Activated CD8-positive, alpha-beta memory T cell treated with anti-CD3 and anti-CD28 coated beads for 36 hours (primary cell): ENCODE measurements at regions not wholly inside any gene's neighbourhood (a gene's known extent, or its start where the extent isn't known, plus 50 kb on each side); places are given as distances from the start of the nearest gene placed in this dataset.

Source experiments
- CTCF ChIA-PET: fragments of 350-600 bp; sonication (Branson Sonifier 250); formaldehyde crosslinking; loops from one replicate; lab custom pipeline; 2021; ENCODE audit warnings: antibody characterized with exemption; lab: Charles Lee
- POLR2A ChIA-PET: fragments of 350-600 bp; sonication (Branson Sonifier 250); formaldehyde crosslinking; loops from one replicate; lab custom pipeline; 2021; ENCODE audit warnings: antibody characterized with exemption; lab: Charles Lee

GRCh38 chr10:78866731-78867554, 201.8 kb upstream of the ZMIZ1 start:
- POLR2A ChIA-PET = no interaction called here
- CTCF ChIA-PET = no interaction called here

- POLR2A ChIA-PET = no interaction called here
Observed at GRCh38 chr10:78867555-78867939, 201.2 kb upstream of the ZMIZ1 start.

GRCh38 chr10:78868048-78868447, 200.7 kb upstream of the ZMIZ1 start:
- POLR2A ChIA-PET = no interaction called here
- CTCF ChIA-PET = no interaction called here

More at GRCh38 chr10:78867555-78867939, 201.2 kb upstream of the ZMIZ1 start:
- CTCF ChIA-PET = no interaction called here

DNA sequence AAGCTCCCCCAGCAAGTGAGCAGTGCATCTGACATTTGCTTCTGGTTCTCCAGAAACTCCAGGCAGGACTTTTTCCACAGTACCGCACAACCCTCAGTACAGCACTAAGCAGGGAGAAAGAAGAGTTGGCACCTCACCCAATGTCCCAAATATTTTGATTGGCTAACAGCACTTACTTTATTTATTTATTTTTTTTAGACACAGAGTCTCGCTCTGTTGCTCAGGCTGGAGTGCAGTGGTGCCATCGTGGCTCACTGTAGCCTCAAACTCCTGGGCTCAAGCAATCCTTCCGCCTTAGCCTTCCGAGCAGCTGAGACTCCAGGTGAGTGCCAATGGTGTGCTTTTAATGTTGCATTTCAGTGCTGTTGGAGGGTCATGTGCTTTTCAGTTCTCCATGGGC, 200.3 kb upstream of the ZMIZ1 start:
- CTCF ChIA-PET = no interaction called here
- POLR2A ChIA-PET = no interaction called here

DNA sequence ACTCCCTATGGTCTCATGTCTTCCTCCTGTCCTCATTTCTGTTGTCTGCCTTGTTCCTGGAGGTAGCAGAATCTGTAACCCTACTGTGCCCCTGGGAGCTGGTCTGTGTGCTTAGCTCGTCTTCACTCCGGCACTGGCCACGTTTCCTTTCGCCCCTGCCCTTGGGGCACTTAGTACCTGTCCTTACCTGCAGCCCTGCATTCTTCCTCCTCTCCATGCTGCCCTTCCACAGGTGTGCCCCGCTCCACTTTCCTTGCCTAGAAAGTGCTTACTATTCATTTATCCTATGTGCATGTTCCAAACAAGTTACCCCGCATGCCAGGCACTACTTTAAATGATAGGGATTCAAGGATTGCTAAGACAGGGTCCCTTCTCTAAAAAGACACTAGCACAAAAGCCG, 199.9 kb upstream of the ZMIZ1 start:
- ChIA-PET POLR2A (no interaction called here), CTCF (no interaction called here)

GRCh38 chr10:78869508-78870454, 199.0 kb upstream of the ZMIZ1 start:
- POLR2A ChIA-PET = no interaction called here
- CTCF ChIA-PET = no interaction called here

DNA sequence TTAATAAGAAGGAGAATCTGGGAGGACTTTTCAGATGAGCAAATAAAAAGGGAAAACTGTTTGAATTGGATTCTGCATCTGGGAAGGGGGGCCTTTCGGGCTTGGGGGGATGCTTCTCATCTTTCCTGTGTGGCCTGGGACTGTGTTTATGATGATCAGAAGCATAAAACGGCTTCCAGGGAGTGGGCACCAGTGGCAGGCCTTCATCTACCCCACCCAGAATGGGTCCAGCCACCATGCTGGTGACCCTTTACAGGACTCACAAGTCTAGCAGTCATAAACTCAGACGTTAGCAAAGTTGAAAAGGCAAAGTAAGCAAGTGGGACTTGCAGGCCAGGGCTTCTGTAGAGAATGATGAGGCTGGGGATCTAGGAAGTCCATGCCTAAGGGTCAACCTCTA, 198.3 kb upstream of the ZMIZ1 start:
- CTCF ChIA-PET = no interaction called here

DNA sequence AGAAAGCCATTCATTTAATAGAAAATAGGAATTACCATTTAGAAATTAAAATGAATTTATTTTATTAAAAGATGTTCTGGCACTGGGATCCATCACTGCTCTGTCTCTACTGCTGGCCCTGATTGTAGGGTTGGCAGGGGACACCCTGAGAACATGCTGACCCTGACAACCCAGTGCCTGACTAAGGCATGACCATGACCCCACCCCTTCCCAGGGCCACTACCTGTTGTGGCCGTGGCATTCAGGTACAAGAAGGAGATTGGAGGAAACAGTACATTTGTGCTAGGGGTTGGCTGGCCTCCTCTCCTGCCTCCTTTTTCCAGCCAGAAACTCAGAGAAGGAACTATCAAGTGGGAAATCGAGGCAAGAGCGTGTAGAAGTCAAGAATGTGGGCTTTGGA, 197.0 kb upstream of the ZMIZ1 start:
- ChIA-PET POLR2A (no interaction called here), CTCF (no interaction called here)

More for the DNA sequence above, 198.3 kb upstream of the ZMIZ1 start:
- POLR2A ChIA-PET = no interaction called here

- ChIA-PET POLR2A (no interaction called here), CTCF (no interaction called here)
Observed at GRCh38 chr10:78873413-78873812, 195.4 kb upstream of the ZMIZ1 start.

- CTCF ChIA-PET = no interaction called here
Observed at GRCh38 chr10:78875331-78875877, 193.4 kb upstream of the ZMIZ1 start.

GRCh38 chr10:78875932-78876331, 192.8 kb upstream of the ZMIZ1 start:
- POLR2A ChIA-PET = no interaction called here
- CTCF ChIA-PET = no interaction called here

More at GRCh38 chr10:78875331-78875877, 193.4 kb upstream of the ZMIZ1 start:
- POLR2A ChIA-PET = interaction anchor here (0.5 kb wide), 1 partner anchor 830 kb away, joined by 4 read pairs; no protein-coding TSS in a partner anchor

GRCh38 chr10:78876449-78876848, 192.3 kb upstream of the ZMIZ1 start:
- CTCF ChIA-PET = no interaction called here
- POLR2A ChIA-PET = no interaction called here

- POLR2A ChIA-PET = no interaction called here
- CTCF ChIA-PET = no interaction called here
Observed at GRCh38 chr10:78879621-78880020, 189.1 kb upstream of the ZMIZ1 start.

GRCh38 chr10:78886129-78886528, 182.6 kb upstream of the ZMIZ1 start:
- CTCF ChIA-PET = no interaction called here
- POLR2A ChIA-PET = no interaction called here

DNA sequence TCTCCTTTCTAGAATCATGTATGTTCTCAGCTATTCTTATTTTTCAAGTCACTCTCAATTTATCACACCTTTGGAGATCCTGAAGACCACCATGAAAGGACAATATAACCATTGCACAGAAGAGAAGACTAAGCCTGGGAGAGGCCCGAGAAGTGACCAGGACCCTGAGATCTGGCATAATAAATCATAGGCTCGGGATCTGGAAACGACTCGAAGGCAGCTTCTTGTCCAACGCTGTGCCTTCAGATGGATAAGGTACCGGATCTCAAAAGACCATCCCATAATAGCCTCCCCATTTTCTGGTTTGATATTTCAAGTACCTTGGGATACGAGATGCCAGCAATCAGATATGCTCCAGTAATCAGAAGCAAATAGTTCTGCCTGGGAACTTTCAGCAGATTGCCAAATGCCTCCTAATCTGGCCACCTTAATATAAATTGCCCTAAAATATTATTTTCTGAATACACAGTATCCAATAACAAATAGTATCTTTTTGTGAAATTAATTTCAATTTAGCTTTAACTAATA, 179.2 kb upstream of the ZMIZ1 start:
- ChIA-PET POLR2A (no interaction called here), CTCF (no interaction called here)

DNA sequence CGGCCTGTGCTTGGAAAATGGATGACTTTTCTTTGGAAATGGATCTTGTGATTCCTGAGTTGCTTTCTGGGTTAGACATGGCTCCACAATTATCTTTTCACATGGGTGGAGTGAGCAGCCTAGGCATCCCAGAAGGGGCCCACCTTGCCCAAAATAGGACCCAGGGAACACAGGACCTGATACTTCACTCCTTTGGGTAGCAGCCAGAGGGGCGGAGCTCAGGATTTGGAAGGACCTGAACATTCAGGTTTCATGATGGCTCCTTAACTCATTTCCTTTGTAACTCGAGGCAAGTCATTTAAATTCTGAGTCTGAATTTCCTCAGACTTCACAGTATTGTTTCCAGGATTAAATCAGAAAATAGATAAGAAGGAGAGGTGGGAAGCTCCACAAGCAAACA, 178.3 kb upstream of the ZMIZ1 start:
- CTCF ChIA-PET = no interaction called here
- POLR2A ChIA-PET = no interaction called here

- ChIA-PET CTCF (no interaction called here), POLR2A (no interaction called here)
Observed at GRCh38 chr10:78891741-78892140, 177.0 kb upstream of the ZMIZ1 start.

- ChIA-PET POLR2A (no interaction called here), CTCF (no interaction called here)
Observed at GRCh38 chr10:78892338-78893176, 176.2 kb upstream of the ZMIZ1 start.

DNA sequence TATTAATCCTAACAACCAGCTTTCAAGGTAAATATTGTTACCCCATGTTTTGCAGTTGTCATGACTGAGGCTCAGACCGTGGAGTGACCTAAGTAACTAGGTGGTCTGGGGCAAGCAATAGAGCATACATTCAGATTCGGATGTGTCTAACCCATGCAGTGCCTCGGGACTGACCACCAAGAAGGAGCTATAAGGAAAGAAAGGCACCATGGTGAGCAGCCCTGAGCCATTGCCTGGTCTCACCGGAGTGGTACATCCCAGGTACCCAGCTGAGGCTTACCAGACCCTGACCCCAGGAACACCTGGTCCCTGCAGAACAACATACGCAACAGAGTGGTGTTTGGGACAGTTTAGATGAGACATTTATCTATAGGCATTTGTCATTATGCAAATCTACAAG, 175.5 kb upstream of the ZMIZ1 start:
- ChIA-PET CTCF (no interaction called here), POLR2A (no interaction called here)
